Stomach smooth muscle (tissue), 2 donors: ENCODE measurements at regions not wholly inside any gene's neighbourhood (a gene's known extent, or its start where the extent isn't known, plus 50 kb on each side); places are given as distances from the start of the nearest gene placed in this dataset.
A peak's percentile ranks its signal among the peaks of the same experiment; 100 is the strongest.

Experiments
- H3K27ac ChIP-seq: one replicate; pipeline ENCODE4 v1.7.0; 2013; ENCODE audit warnings: mild to moderate bottlenecking, low read length, inconsistent platforms
- H3K27me3 ChIP-seq, 2 donors: one replicate each; pipeline ENCODE4 v1.7.0; 2013; ENCODE audit warnings: low read length in 2 of 2; ENCODE audit not compliant: insufficient read depth in 2 of 2, control insufficient read depth in 1 of 2
- H3K36me3 ChIP-seq, 2 donors: one replicate each; pipeline ENCODE4 v1.7.0; 2013; ENCODE audit warnings: low read length in 2 of 2; ENCODE audit not compliant: control insufficient read depth in 2 of 2, insufficient read depth in 2 of 2
- H3K4me1 ChIP-seq: one replicate; pipeline ENCODE4 v1.7.0; 2013; ENCODE audit warnings: low read length; ENCODE audit not compliant: control insufficient read depth, insufficient read depth
- H3K4me3 ChIP-seq, 2 donors: one replicate each; pipeline ENCODE4 v1.7.0; 2013; ENCODE audit warnings: low read length in 2 of 2
- H3K9ac ChIP-seq, 2 donors: one replicate each; pipeline ENCODE4 v1.7.0; 2013; ENCODE audit warnings: low read length in 2 of 2, mild to moderate bottlenecking in 1 of 2
- H3K9me3 ChIP-seq, 2 donors: one replicate each; pipeline ENCODE4 v1.7.0; 2013; ENCODE audit warnings: low read length in 2 of 2; ENCODE audit not compliant: control insufficient read depth in 2 of 2
- donor health status: healthy.
- donor health status: Pancreatic carcinoma.

- Histone ChIP-seq H3K4me1 (no peaks in the 10 kb centered on the region), H3K4me3 (no peak overlapping the region), H3K27me3 (no peaks in the 10 kb centered on the region), H3K27ac (no peak overlapping the region), H3K9ac (no peak overlapping the region), H3K36me3 (no peaks in the 10 kb centered on the region), H3K9me3 (no peaks in the 10 kb centered on the region)
Measured at GRCh38 chr3:24812116-24812515, 317.5 kb upstream of the THRB start.

- Histone ChIP-seq H3K27me3 (no peaks in the 10 kb centered on the region), H3K27ac (no peak overlapping the region), H3K4me1 (no peaks in the 10 kb centered on the region), H3K4me3 (no peak overlapping the region), H3K9ac (no peak overlapping the region), H3K9me3 (no peaks in the 10 kb centered on the region), H3K36me3 (no peaks in the 10 kb centered on the region)
Measured at GRCh38 chr3:24818055-24818454, 323.4 kb upstream of the THRB start.

- H3K4me1 ChIP-seq = peaks cover 6% of the 10 kb centered on the region
- H3K27me3 ChIP-seq = no peaks in the 10 kb centered on the region
- no peaks in the 10 kb centered on the region for H3K36me3 ChIP-seq
- no peaks in the 10 kb centered on the region for H3K9me3 ChIP-seq
- H3K4me3 ChIP-seq = no peak overlapping the region
- no peak overlapping the region for H3K9ac ChIP-seq
- no peak overlapping the region for H3K27ac ChIP-seq
Measured at GRCh38 chr3:24828011-24828410, 333.4 kb upstream of the THRB start.

DNA sequence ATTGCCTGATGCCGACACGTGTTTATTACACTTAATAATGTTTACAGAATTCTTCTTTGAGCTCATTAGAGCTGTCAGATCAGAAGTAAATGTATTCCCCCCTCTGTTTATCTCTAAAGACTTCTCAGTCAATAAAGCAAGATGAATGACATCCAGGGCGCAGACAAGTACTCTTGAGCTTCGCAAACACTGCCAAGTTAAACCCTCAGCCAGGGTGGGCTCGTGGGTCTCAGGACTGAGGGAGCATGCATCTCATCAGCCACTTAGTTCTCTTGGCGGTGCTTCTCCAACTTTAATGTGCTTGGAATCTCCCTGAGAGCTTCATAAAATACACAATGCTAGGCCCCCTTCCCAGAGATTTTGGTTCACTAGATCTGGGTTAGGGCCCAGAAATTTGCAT, 333.9 kb upstream of the THRB start:
- no peaks in the 10 kb centered on the region for H3K9me3 ChIP-seq
- no peaks in the 10 kb centered on the region for H3K36me3 ChIP-seq
- no peaks in the 10 kb centered on the region for H3K27me3 ChIP-seq
- peak overlapping the region; percentile 26 for H3K27ac ChIP-seq
- H3K4me1 ChIP-seq = peaks cover 6% of the 10 kb centered on the region
- H3K4me3 ChIP-seq = peak overlapping the region; percentile 53 to 82
- no peak overlapping the region for H3K9ac ChIP-seq

GRCh38 chr3:24829011-24829581, 334.4 kb upstream of the THRB start:
- Histone ChIP-seq H3K4me3 (peak overlapping the region; percentile 59 to 82), H3K27me3 (no peaks in the 10 kb centered on the region), H3K9me3 (no peaks in the 10 kb centered on the region), H3K4me1 (peaks cover 6% of the 10 kb centered on the region), H3K27ac (peak overlapping the region; percentile 26), H3K9ac (no peak overlapping the region), H3K36me3 (no peaks in the 10 kb centered on the region)

DNA sequence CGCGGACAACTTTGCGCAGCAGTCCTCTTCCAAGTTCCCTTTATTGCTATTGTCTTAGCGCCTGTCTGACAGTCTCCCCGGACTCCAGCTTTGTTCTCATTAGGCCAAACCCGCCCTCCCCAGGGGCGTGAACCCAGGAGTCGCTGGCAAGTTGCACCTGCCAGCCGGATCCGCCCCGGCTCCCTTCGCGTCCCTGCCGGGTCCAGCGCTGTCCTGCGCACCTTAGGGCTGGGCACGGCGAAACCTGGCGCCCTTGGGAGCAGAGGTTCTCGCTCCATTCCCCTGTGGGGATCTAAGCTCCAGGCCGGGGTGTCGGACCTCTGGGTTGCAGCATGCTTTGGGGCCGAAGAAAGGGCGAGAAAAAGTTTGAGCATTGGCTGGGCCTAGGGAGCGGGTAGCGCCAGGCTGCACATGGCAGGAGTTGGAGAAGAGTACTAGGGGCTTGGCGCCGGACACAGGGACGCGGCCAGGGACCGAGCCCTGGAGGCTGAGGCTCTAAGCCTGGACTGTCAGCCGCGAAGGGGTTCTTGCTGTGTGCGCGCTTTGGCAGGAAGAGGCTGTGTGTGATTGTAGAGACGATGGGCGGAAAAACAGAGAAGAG, 335.1 kb upstream of the THRB start:
- H3K9me3 ChIP-seq = no peaks in the 10 kb centered on the region
- no peak overlapping the region for H3K9ac ChIP-seq
- H3K4me1 ChIP-seq = peaks cover 6% of the 10 kb centered on the region
- H3K27me3 ChIP-seq = no peaks in the 10 kb centered on the region
- H3K4me3 ChIP-seq = peak overlapping the region; percentile 59 to 82
- H3K36me3 ChIP-seq = no peaks in the 10 kb centered on the region
- no peak overlapping the region for H3K27ac ChIP-seq

- no peak overlapping the region for H3K27ac ChIP-seq
- H3K9ac ChIP-seq = no peak overlapping the region
Measured at GRCh38 chr3:24830230-24831152, 335.8 kb upstream of the THRB start.

DNA sequence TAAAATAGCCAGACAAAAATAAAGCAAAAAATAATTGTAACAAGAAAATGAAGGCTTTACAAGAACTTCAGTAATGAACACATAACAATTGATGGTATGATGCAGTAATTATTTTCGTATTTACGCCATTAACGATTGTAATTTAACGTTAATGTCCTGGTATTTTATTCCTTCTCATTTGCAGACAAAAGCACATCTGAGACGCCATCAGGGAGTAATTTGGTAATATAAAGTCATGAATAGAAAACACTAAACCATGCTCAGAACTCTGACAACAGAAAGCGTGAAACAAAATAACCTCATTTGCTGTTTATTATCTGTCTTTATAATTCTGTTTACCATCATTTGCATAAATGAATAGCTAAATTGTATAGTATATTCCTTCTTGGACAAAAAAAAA, 336.6 kb upstream of the THRB start:
- Histone ChIP-seq H3K27me3 (no peaks in the 10 kb centered on the region), H3K36me3 (no peaks in the 10 kb centered on the region), H3K9ac (no peak overlapping the region), H3K27ac (no peak overlapping the region), H3K4me3 (no peak overlapping the region), H3K4me1 (peaks cover 6% of the 10 kb centered on the region), H3K9me3 (no peaks in the 10 kb centered on the region)

More at GRCh38 chr3:24830230-24831152, 335.8 kb upstream of the THRB start:
- no peaks in the 10 kb centered on the region for H3K27me3 ChIP-seq
- H3K9me3 ChIP-seq = no peaks in the 10 kb centered on the region
- no peaks in the 10 kb centered on the region for H3K36me3 ChIP-seq
- peak overlapping the region; percentile 59 to 82 for H3K4me3 ChIP-seq
- peaks cover 6% of the 10 kb centered on the region for H3K4me1 ChIP-seq

DNA sequence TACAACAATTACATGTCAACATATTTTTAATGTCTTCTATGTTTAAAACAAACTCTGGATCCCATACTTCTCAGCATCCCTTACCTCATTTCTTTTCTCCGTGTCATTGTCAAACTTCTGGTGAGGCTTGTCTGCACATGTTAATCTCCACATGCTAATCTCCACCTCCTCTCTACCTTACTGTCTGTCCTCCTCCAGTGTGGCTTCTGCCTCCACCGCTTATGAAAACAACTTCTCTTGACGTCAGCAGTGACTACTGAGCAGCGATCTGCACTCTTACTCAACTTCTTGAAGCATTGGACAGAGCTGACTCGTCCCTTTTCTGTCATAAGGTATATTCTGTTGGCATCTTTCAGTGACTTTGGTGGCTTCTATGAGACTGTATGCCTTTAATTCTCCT, 338.2 kb upstream of the THRB start:
- H3K9ac ChIP-seq = no peak overlapping the region
- H3K27ac ChIP-seq = no peak overlapping the region
- H3K9me3 ChIP-seq = no peaks in the 10 kb centered on the region
- H3K4me1 ChIP-seq = peaks cover 6% of the 10 kb centered on the region
- H3K36me3 ChIP-seq = no peaks in the 10 kb centered on the region
- no peaks in the 10 kb centered on the region for H3K27me3 ChIP-seq
- H3K4me3 ChIP-seq = no peak overlapping the region

GRCh38 chr3:24834442-24834841, 339.8 kb upstream of the THRB start:
- H3K36me3 ChIP-seq = no peaks in the 10 kb centered on the region
- no peak overlapping the region for H3K27ac ChIP-seq
- H3K4me1 ChIP-seq = peaks cover 3% of the 10 kb centered on the region
- H3K27me3 ChIP-seq = no peaks in the 10 kb centered on the region
- no peak overlapping the region for H3K9ac ChIP-seq
- H3K9me3 ChIP-seq = no peaks in the 10 kb centered on the region
- H3K4me3 ChIP-seq = no peak overlapping the region

- Histone ChIP-seq H3K27ac (no peak overlapping the region), H3K4me3 (no peak overlapping the region), H3K27me3 (no peaks in the 10 kb centered on the region)
Measured at GRCh38 chr3:24835510-24835909, 340.9 kb upstream of the THRB start.

More at GRCh38 chr3:24835510-24835909, 340.9 kb upstream of the THRB start:
- peaks cover 3% of the 10 kb centered on the region for H3K4me1 ChIP-seq
- no peak overlapping the region for H3K9ac ChIP-seq
- no peaks in the 10 kb centered on the region for H3K36me3 ChIP-seq
- no peaks in the 10 kb centered on the region for H3K9me3 ChIP-seq
